H1 (cell line): ENCODE measurements at regions not wholly inside any gene's neighbourhood (a gene's known extent, or its start where the extent isn't known, plus 50 kb on each side); places are given as distances from the start of the nearest gene placed in this dataset.

ENCODE experiments used
- POLR2AphosphoS5 ChIP-seq: IDR thresholded peaks from 2 replicates; pipeline ENCODE4 v1.6.1; 2011; ENCODE audit warnings: low read depth, low read length
- SIX5 ChIP-seq: IDR thresholded peaks from 2 replicates; pipeline ENCODE4 v1.6.1; 2011; ENCODE audit warnings: mild to moderate bottlenecking, low read depth, low read length

DNA sequence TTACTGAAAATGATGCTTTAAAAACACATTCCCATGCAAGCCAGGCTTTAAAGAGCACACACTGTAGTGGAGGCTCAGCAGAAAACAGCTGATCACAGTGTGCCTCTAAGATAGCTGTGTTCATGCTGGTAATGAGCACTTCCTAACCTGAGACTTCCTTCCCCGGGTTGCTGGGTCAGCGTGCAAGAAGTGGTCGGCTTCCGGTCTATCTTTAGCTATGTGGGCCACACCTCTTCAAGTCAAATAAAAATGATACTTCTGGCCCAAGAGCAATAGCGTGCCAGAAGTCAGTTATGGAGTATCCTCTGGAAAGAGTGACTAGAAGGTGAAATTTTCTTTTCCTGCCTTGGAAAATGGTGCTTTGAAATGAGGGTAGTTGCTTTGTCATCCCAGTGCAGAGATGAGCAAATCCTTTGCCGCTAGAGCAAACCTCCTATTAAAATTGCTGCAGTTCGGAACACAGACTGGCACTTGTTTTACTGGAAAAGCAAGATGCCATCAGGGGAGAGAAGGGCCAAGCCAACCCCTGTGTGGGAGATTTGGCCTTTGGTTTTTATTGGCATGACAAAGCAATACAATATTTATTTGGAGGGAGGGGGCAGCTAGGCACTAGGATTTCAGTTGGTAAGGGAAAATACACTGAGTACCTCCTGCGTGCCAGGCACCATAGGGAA lies 64.2 kb downstream of the ARHGAP35 start (continued):
- TF ChIP-seq POLR2AphosphoS5 (no peak), SIX5 (no peak)
